ENCODE measurements at regions not wholly inside any gene's neighbourhood (a gene's known extent, or its start where the extent isn't known, plus 50 kb on each side); places are given as distances from the start of the nearest gene placed in this dataset.

GRCh38 chr17:11082559-11082958, 158.5 kb upstream of the SHISA6 start:
- no peaks in the 10 kb centered on the region for H3K27me3 Mint-ChIP-seq
- no peak for DNase-seq
- H3K9me3 ChIP-seq (ENCODE audit: control insufficient read depth in 1 of 2, low read length in 2 of 2) = no peaks in the 10 kb centered on the region
- no peak overlapping the region for H3K4me3 Mint-ChIP-seq
- no peaks in the 10 kb centered on the region for H3K36me3 Mint-ChIP-seq
- no peak overlapping the region for H3K27ac ChIP-seq (ENCODE audit: low read depth, low read length)
- H3K4me1 ChIP-seq (ENCODE audit: insufficient read depth, low read length) = no peaks in the 10 kb centered on the region
- H3K9me3 Mint-ChIP-seq = peaks cover 0 to 4% (median 0%) of the 10 kb centered on the region in 8 donors
- H3K27me3 ChIP-seq (ENCODE audit: insufficient read depth, low read length) = no peaks in the 10 kb centered on the region
- no peak overlapping the region for H3K27ac Mint-ChIP-seq
- no peak overlapping the region for H3K4me3 ChIP-seq (ENCODE audit: low read length in 2 of 2)
- CTCF ChIA-PET (ENCODE audit: partially characterized antibody) = no interaction called here
- intact Hi-C loops (cut with micrococcal nuclease) = no loop called here
- POLR2A ChIA-PET (ENCODE audit: partially characterized antibody) = no interaction called here
- H3K4me1 Mint-ChIP-seq = no peaks in the 10 kb centered on the region
- no peaks in the 10 kb centered on the region for H3K36me3 ChIP-seq (ENCODE audit: insufficient read depth, low read length)

GRCh38 chr17:11081342-11081741, 159.7 kb upstream of the SHISA6 start:
- Histone ChIP-seq H3K4me3 (ENCODE audit: low read length in 2 of 2) (no peak overlapping the region), H3K4me1 (ENCODE audit: insufficient read depth, low read length) (no peaks in the 10 kb centered on the region), H3K27me3 (ENCODE audit: insufficient read depth, low read length) (no peaks in the 10 kb centered on the region), H3K27ac (ENCODE audit: low read depth, low read length) (no peak overlapping the region), H3K36me3 (ENCODE audit: insufficient read depth, low read length) (no peaks in the 10 kb centered on the region), H3K9me3 (ENCODE audit: control insufficient read depth in 1 of 2, low read length in 2 of 2) (no peaks in the 10 kb centered on the region)
- POLR2A ChIA-PET (ENCODE audit: partially characterized antibody) = no interaction called here
- Mint-ChIP-seq H3K27ac (no peak overlapping the region), H3K9me3 (peaks cover 0 to 3% (median 0%) of the 10 kb centered on the region in 8 donors), H3K27me3 (peaks cover 0 to 2% of the 10 kb centered on the region in 2 donors), H3K4me3 (no peak overlapping the region), H3K4me1 (no peaks in the 10 kb centered on the region), H3K36me3 (no peaks in the 10 kb centered on the region)
- CTCF ChIA-PET (ENCODE audit: partially characterized antibody) = no interaction called here
- no peak for DNase-seq
- intact Hi-C loops (cut with micrococcal nuclease) = no loop called here

GRCh38 chr17:11077673-11078072, 163.3 kb upstream of the SHISA6 start:
- intact Hi-C loops (cut with micrococcal nuclease) = no loop called here
- no peak overlapping the region for H3K27ac ChIP-seq (ENCODE audit: low read depth, low read length)
- H3K27me3 Mint-ChIP-seq = peaks cover 0 to 2% of the 10 kb centered on the region in 2 donors
- H3K9me3 Mint-ChIP-seq = peaks cover 0 to 2% (median 0%) of the 10 kb centered on the region in 8 donors
- no peaks in the 10 kb centered on the region for H3K4me1 Mint-ChIP-seq
- ChIA-PET CTCF (ENCODE audit: partially characterized antibody) (no interaction called here), POLR2A (ENCODE audit: partially characterized antibody) (no interaction called here)
- H3K4me1 ChIP-seq (ENCODE audit: insufficient read depth, low read length) = no peaks in the 10 kb centered on the region
- no peak overlapping the region for H3K4me3 ChIP-seq (ENCODE audit: low read length in 2 of 2)
- H3K36me3 ChIP-seq (ENCODE audit: insufficient read depth, low read length) = no peaks in the 10 kb centered on the region
- H3K4me3 Mint-ChIP-seq = no peak overlapping the region
- H3K27me3 ChIP-seq (ENCODE audit: insufficient read depth, low read length) = no peaks in the 10 kb centered on the region
- no peaks in the 10 kb centered on the region for H3K9me3 ChIP-seq (ENCODE audit: control insufficient read depth in 1 of 2, low read length in 2 of 2)
- no peak overlapping the region for H3K27ac Mint-ChIP-seq
- no peak for DNase-seq
- H3K36me3 Mint-ChIP-seq = no peaks in the 10 kb centered on the region

GRCh38 chr17:11074451-11074850, 166.6 kb upstream of the SHISA6 start:
- no peak overlapping the region for H3K4me3 ChIP-seq (ENCODE audit: low read length in 2 of 2)
- POLR2A ChIA-PET (ENCODE audit: partially characterized antibody) = no interaction called here
- H3K9me3 Mint-ChIP-seq = peaks cover 2 to 15% (median 10%) of the 10 kb centered on the region in 8 donors
- no peaks in the 10 kb centered on the region for H3K4me1 ChIP-seq (ENCODE audit: insufficient read depth, low read length)
- intact Hi-C loops (cut with micrococcal nuclease) = no loop called here
- no peaks in the 10 kb centered on the region for H3K36me3 Mint-ChIP-seq
- no peak overlapping the region for H3K27ac Mint-ChIP-seq
- H3K27me3 Mint-ChIP-seq = peaks cover 0 to 2% of the 10 kb centered on the region in 2 donors
- no peaks in the 10 kb centered on the region for H3K9me3 ChIP-seq (ENCODE audit: control insufficient read depth in 1 of 2, low read length in 2 of 2)
- CTCF ChIA-PET (ENCODE audit: partially characterized antibody) = no interaction called here
- no peak overlapping the region for H3K27ac ChIP-seq (ENCODE audit: low read depth, low read length)
- H3K4me1 Mint-ChIP-seq = no peaks in the 10 kb centered on the region
- no peak for DNase-seq
- H3K27me3 ChIP-seq (ENCODE audit: insufficient read depth, low read length) = no peaks in the 10 kb centered on the region
- no peak overlapping the region for H3K4me3 Mint-ChIP-seq
- H3K36me3 ChIP-seq (ENCODE audit: insufficient read depth, low read length) = no peaks in the 10 kb centered on the region

- no peaks in the 10 kb centered on the region for H3K9me3 ChIP-seq (ENCODE audit: control insufficient read depth in 1 of 2, low read length in 2 of 2)
- no peaks in the 10 kb centered on the region for H3K36me3 Mint-ChIP-seq
Measured at GRCh38 chr17:11056926-11057325, 184.1 kb upstream of the SHISA6 start.

GRCh38 chr17:11053846-11054245, 187.2 kb upstream of the SHISA6 start:
- Mint-ChIP-seq H3K27ac (no peak overlapping the region), H3K27me3 (peaks cover 0 to 1% of the 10 kb centered on the region in 2 donors), H3K36me3 (no peaks in the 10 kb centered on the region), H3K4me3 (no peak overlapping the region), H3K4me1 (no peaks in the 10 kb centered on the region), H3K9me3 (peaks cover 0 to 6% (median under 1%) of the 10 kb centered on the region in 8 donors)
- Histone ChIP-seq H3K4me1 (ENCODE audit: insufficient read depth, low read length) (no peaks in the 10 kb centered on the region), H3K4me3 (ENCODE audit: low read length in 2 of 2) (no peak overlapping the region), H3K27ac (ENCODE audit: low read depth, low read length) (no peak overlapping the region), H3K27me3 (ENCODE audit: insufficient read depth, low read length) (no peaks in the 10 kb centered on the region), H3K36me3 (ENCODE audit: insufficient read depth, low read length) (no peaks in the 10 kb centered on the region), H3K9me3 (ENCODE audit: control insufficient read depth in 1 of 2, low read length in 2 of 2) (no peaks in the 10 kb centered on the region)
- ChIA-PET CTCF (ENCODE audit: partially characterized antibody) (no interaction called here), POLR2A (ENCODE audit: partially characterized antibody) (no interaction called here)
- intact Hi-C loops (cut with micrococcal nuclease) = no loop called here
- no peak for DNase-seq

More at GRCh38 chr17:11056926-11057325, 184.1 kb upstream of the SHISA6 start:
- intact Hi-C loops (cut with micrococcal nuclease) = no loop called here
- POLR2A ChIA-PET (ENCODE audit: partially characterized antibody) = no interaction called here
- H3K36me3 ChIP-seq (ENCODE audit: insufficient read depth, low read length) = no peaks in the 10 kb centered on the region
- H3K4me1 Mint-ChIP-seq = no peaks in the 10 kb centered on the region
- no peak overlapping the region for H3K4me3 ChIP-seq (ENCODE audit: low read length in 2 of 2)
- no peak overlapping the region for H3K4me3 Mint-ChIP-seq
- CTCF ChIA-PET (ENCODE audit: partially characterized antibody) = no interaction called here
- H3K4me1 ChIP-seq (ENCODE audit: insufficient read depth, low read length) = no peaks in the 10 kb centered on the region
- H3K27me3 ChIP-seq (ENCODE audit: insufficient read depth, low read length) = no peaks in the 10 kb centered on the region
- H3K9me3 Mint-ChIP-seq = peaks cover 0 to 12% (median 2%) of the 10 kb centered on the region in 8 donors
- H3K27ac ChIP-seq (ENCODE audit: low read depth, low read length) = no peak overlapping the region
- peaks cover 0 to 1% of the 10 kb centered on the region in 2 donors for H3K27me3 Mint-ChIP-seq
- no peak overlapping the region for H3K27ac Mint-ChIP-seq
- no peak for DNase-seq

- Mint-ChIP-seq H3K9me3 (peaks cover 0 to 3% (median under 1%) of the 10 kb centered on the region in 8 donors), H3K27me3 (no peaks in the 10 kb centered on the region), H3K4me1 (no peaks in the 10 kb centered on the region), H3K4me3 (no peak overlapping the region), H3K36me3 (no peaks in the 10 kb centered on the region), H3K27ac (no peak overlapping the region)
- Histone ChIP-seq H3K27ac (ENCODE audit: low read depth, low read length) (no peak overlapping the region), H3K36me3 (ENCODE audit: insufficient read depth, low read length) (no peaks in the 10 kb centered on the region), H3K27me3 (ENCODE audit: insufficient read depth, low read length) (no peaks in the 10 kb centered on the region), H3K4me3 (ENCODE audit: low read length in 2 of 2) (no peak overlapping the region), H3K4me1 (ENCODE audit: insufficient read depth, low read length) (no peaks in the 10 kb centered on the region), H3K9me3 (ENCODE audit: control insufficient read depth in 1 of 2, low read length in 2 of 2) (no peaks in the 10 kb centered on the region)
- intact Hi-C loops (cut with micrococcal nuclease) = no loop called here
- POLR2A ChIA-PET (ENCODE audit: partially characterized antibody) = no interaction called here
- CTCF ChIA-PET (ENCODE audit: partially characterized antibody) = no interaction called here
- DNase-seq = no peak
Measured at GRCh38 chr17:11049539-11049938, 191.5 kb upstream of the SHISA6 start.

- intact Hi-C loops (cut with micrococcal nuclease) = no loop called here
- Histone ChIP-seq H3K27me3 (ENCODE audit: insufficient read depth, low read length) (no peaks in the 10 kb centered on the region), H3K36me3 (ENCODE audit: insufficient read depth, low read length) (no peaks in the 10 kb centered on the region), H3K4me1 (ENCODE audit: insufficient read depth, low read length) (no peaks in the 10 kb centered on the region), H3K4me3 (ENCODE audit: low read length in 2 of 2) (no peak overlapping the region), H3K27ac (ENCODE audit: low read depth, low read length) (no peak overlapping the region), H3K9me3 (ENCODE audit: control insufficient read depth in 1 of 2, low read length in 2 of 2) (no peaks in the 10 kb centered on the region)
- CTCF ChIA-PET (ENCODE audit: partially characterized antibody) = no interaction called here
- Mint-ChIP-seq H3K27ac (no peak overlapping the region), H3K27me3 (no peaks in the 10 kb centered on the region), H3K4me3 (no peak overlapping the region), H3K9me3 (peaks cover 0 to 10% (median 1%) of the 10 kb centered on the region in 8 donors), H3K4me1 (no peaks in the 10 kb centered on the region), H3K36me3 (no peaks in the 10 kb centered on the region)
- no peak for DNase-seq
- POLR2A ChIA-PET (ENCODE audit: partially characterized antibody) = no interaction called here
Measured at GRCh38 chr17:11047228-11047627, 193.8 kb upstream of the SHISA6 start.

Measured in CD4-positive, alpha-beta memory T cell (primary cell).